ENCODE measurements at regions not wholly inside any gene's neighbourhood (a gene's known extent, or its start where the extent isn't known, plus 50 kb on each side); places are given as distances from the start of the nearest gene placed in this dataset.

- TF ChIP-seq CTCF (IDR thresholded peaks at IDR 0.05; ENCODE audit: low read length, missing control alignments), result no peak
Observed at GRCh38 chr11:20256925-20257324, 96.7 kb upstream of the DBX1 start.

GRCh38 chr11:20253796-20254195 lies 93.5 kb upstream of the DBX1 start:
- H3K4me3 ChIP-seq (replicated peaks; ENCODE audit: low read depth, low read length), result no peak overlapping the region
- no peak for TF ChIP-seq CTCF (IDR thresholded peaks at IDR 0.05; ENCODE audit: low read length, missing control alignments)
- no peak for DNase-seq (ENCODE audit: low read depth)

More at GRCh38 chr11:20256925-20257324, 96.7 kb upstream of the DBX1 start:
- H3K4me3 ChIP-seq (replicated peaks; ENCODE audit: low read depth, low read length), result no peak overlapping the region
- no peak for DNase-seq (ENCODE audit: low read depth)

DNA sequence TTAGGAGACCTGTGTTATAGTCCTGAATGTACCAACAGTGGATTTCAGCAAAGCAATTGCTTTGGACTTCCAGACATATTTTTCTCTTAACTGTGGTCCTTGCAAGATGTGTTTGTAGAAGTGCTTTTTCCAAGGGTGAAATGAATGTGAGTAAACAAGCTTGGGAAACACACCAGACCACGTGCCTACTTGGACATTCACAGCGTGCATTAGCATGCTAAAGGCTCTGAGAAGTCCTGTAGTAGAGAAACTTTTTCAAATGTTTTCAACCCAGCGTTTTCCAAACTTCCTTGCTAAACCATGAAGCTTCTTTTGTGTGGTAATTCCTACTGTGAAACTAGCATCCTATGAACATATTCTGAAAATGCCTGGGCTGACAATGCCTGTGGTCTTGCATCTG lies 91.2 kb upstream of the DBX1 start:
- TF ChIP-seq CTCF (IDR thresholded peaks at IDR 0.05; ENCODE audit: low read length, missing control alignments), result no peak
- no peak overlapping the region for H3K4me3 ChIP-seq (replicated peaks; ENCODE audit: low read depth, low read length)
- no peak for DNase-seq (ENCODE audit: low read depth)

DNA sequence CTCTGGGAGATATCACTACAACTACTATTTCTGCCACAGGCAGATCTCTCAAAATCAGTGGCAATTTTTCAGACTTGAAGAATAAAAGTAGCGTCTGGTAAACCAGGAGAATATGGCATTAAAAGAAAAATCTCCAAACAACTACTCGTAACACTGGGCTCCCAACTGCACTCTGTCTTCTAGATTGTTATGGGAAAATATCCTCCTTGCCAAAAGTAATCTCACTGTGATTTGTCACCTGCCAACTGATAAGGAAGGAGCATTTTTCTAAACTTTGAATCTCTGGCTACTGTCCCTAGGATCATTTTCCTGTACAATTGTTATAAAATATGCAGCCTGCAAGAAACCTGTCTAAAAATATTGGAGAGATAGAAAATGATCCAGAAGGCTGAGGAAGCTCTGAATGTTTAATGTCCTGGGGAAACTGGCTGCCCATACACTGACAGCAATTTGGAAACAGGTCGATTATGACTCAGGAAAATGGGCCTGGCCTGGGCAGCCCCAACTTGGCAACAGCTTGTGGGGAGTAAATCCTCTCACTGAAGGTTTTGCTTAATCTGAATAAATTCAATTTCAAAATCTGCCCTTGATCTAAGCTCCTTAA lies 90.5 kb upstream of the DBX1 start:
- TF ChIP-seq CTCF (IDR thresholded peaks at IDR 0.05; ENCODE audit: low read length, missing control alignments), result no peak
- no peak overlapping the region for H3K4me3 ChIP-seq (replicated peaks; ENCODE audit: low read depth, low read length)
- no peak for DNase-seq (ENCODE audit: low read depth)

DNA sequence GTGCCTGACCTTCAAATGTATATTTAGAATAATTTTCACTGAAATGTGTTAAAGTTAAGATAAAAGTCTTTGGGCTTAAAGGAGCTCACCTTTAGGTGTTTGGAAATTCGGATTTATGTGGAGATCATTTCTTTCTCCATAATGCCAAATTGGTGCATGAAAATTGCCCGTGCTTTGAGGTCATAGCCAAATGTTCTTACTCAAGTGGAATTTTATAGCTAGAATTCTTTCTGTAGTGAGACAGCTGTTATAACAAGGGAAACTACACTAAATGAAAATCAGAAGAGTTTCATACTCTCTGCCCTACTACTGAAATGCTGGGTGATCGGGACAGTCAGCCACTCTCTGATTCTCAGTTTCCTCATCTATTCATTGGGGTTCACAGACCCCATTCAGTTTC lies 89.5 kb upstream of the DBX1 start:
- H3K4me3 ChIP-seq (replicated peaks; ENCODE audit: low read depth, low read length), result no peak overlapping the region
- no peak for DNase-seq (ENCODE audit: low read depth)
- TF ChIP-seq CTCF (IDR thresholded peaks at IDR 0.05; ENCODE audit: low read length, missing control alignments), result no peak

DNA sequence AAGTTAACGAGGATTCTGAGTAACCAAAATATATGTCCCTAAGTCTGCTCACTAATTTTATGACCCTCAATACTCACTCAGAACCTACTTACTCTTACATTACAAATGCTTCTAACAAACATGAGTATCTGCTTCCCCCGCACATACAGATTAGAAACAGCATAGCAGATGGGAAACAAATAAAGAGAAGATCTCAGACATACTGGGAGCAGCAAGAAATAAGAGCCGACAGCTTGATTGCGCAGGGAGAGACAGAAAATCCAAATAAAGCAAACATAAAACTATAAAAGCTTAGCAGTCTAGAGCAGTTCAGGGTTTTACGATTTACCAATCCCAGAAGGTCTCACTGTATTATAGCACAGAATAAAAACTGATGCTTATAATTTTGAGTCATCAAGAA lies 89.1 kb upstream of the DBX1 start:
- TF ChIP-seq CTCF (IDR thresholded peaks at IDR 0.05; ENCODE audit: low read length, missing control alignments), result no peak
- no peak overlapping the region for H3K4me3 ChIP-seq (replicated peaks; ENCODE audit: low read depth, low read length)
- DNase-seq (ENCODE audit: low read depth), result no peak

DNA sequence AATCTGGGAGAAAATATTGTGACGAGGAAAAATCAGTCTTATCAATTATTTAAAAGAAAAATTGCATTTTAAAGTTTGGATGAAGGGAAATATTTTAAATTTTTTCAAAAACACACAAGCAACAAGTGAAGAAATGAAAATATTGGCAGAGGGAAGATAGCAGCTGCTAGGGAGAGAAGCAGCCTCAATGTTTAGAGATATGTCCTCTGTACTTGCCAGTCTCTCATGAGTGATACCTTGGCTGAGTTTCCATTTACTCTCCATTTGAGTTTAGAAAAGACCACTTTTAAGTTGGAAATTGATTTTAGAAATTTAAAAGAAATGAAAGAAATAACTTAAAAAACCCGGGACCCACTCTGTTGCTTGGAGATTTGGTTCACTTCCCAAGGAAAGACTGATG lies 88.6 kb upstream of the DBX1 start:
- DNase-seq (ENCODE audit: low read depth), result no peak
- TF ChIP-seq CTCF (IDR thresholded peaks at IDR 0.05; ENCODE audit: low read length, missing control alignments), result no peak
- no peak overlapping the region for H3K4me3 ChIP-seq (replicated peaks; ENCODE audit: low read depth, low read length)

Measured in fibroblast of pulmonary artery (primary cell).